ENCODE measurements at regions not wholly inside any gene's neighbourhood (a gene's known extent, or its start where the extent isn't known, plus 50 kb on each side); places are given as distances from the start of the nearest gene placed in this dataset.
A peak's percentile ranks its signal among the peaks of the same experiment; 100 is the strongest.

DNA sequence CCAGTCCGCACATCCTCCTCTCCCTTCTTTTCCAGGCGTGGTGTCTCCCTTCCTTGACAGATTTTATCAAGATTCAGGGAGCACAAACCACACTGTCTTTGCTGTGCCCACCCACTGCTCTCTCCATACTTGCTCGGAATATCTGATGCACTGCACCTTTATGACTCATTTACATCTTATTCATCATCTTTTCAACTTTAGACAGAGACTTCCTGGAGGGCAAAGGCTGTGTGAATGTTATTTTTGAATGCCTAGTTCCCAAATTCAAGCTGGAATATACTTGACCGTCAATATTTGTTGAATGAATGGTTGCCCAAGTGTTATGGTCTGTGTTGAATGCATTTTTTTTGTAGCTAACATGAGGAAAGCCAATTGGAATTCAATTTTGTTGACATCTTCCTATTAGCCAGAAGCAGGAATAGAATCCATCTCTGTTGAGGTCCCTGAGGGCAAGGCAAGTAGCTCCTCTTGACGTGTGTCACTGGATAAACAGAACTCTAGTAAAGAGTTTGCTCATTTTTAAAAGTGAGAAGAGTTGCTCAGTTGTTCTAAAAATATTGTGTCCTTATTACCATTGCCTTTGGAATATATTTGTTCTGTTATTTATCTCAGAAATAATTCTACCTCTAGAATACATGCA, 95.0 kb downstream of the KLF6 start:
- no peak for DNase-seq

GRCh38 chr10:3687510-3688081, 97.4 kb downstream of the KLF6 start:
- DNase-seq, result no peak

DNA sequence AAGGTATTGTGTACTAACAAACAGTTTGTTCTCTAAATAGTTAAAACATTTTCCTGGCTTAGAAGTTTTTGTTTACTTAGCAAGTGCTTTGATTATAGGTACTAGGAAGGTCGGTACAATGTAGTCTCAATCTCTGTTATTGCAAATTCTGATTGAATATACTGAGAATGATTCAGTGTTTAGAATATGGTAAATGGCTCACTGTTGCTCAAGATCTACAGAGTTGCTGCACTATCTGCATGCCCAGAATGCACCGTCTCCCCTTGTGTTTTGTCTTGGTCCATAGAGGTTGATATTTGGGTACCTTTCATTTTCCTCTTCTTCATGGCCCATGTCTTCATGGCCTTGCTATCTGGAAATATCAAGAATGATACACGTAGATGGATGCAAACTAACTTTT, 99.6 kb downstream of the KLF6 start:
- no peak for DNase-seq

DNA sequence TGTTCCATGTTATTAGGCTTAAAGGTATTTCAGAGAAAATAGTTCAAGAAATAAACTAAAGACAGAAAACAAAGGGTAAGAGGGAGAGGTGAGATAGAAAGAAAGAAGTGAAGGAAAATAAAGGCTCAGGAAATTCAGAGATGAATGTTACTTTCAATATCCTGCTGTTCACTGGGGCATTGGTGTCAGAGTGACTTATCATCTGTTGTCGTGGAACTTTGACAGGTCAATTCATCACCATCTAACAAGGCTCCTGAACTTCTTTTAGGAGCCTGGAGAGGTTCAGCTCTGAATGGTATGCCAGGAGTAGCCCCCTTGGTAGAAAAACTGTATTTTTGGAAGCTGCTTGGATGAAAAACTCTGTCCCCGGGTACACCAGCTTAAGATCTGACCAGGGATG, 100.1 kb downstream of the KLF6 start:
- no peak for DNase-seq

DNA sequence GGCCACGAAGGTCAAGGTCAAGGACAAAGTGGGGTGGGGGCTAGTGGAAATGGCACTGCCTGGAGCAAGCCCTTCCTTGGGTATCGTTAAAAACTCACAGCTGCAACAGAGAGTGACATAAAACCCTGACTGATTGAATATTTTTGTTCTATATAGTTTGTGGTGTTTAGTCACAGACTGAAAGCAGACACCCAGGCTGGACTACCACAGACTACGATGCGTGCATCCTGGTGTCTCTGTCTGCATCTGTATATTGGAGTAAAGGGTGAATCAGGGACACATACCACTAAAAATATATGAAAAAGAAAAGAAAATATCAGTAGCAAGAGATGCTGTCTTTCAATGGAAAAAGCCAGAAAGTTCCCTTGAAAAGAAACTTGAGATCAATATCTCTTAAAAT, 101.4 kb downstream of the KLF6 start:
- no peak for DNase-seq

- DNase-seq, result no peak
Observed at GRCh38 chr10:3682745-3683144, 102.3 kb downstream of the KLF6 start.

- no peak for DNase-seq
Observed at GRCh38 chr10:3681642-3682554, 103.1 kb downstream of the KLF6 start.

- DNase-seq, result no peak
Observed at GRCh38 chr10:3679950-3680629, 104.9 kb downstream of the KLF6 start.

GRCh38 chr10:3678629-3679227, 106.3 kb downstream of the KLF6 start:
- DNase-seq, result no peak

- no peak for DNase-seq
Observed at GRCh38 chr10:3676564-3676963, 108.4 kb downstream of the KLF6 start.

- no peak for DNase-seq
Observed at GRCh38 chr10:3672220-3672619, 112.8 kb downstream of the KLF6 start.

GRCh38 chr10:3671386-3671955, 113.5 kb downstream of the KLF6 start:
- no peak for DNase-seq

DNA sequence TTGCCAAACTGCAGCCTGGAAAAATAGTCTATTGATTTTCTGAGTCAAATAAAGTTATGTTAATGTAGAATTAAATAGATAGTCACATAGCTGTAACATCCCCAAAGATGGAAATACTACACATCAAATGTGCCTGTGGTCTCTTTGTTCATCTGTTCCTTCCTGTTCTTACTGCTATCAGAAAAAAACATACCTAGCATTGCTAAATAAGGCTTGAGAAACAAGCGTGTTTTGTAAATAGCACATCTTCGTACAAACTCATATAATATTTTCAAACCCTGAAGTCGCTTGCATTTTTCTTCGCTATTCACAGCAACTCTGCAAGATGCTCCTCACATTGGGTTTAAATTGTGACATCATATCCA, 116.1 kb downstream of the KLF6 start:
- DNase-seq, result no peak

DNA sequence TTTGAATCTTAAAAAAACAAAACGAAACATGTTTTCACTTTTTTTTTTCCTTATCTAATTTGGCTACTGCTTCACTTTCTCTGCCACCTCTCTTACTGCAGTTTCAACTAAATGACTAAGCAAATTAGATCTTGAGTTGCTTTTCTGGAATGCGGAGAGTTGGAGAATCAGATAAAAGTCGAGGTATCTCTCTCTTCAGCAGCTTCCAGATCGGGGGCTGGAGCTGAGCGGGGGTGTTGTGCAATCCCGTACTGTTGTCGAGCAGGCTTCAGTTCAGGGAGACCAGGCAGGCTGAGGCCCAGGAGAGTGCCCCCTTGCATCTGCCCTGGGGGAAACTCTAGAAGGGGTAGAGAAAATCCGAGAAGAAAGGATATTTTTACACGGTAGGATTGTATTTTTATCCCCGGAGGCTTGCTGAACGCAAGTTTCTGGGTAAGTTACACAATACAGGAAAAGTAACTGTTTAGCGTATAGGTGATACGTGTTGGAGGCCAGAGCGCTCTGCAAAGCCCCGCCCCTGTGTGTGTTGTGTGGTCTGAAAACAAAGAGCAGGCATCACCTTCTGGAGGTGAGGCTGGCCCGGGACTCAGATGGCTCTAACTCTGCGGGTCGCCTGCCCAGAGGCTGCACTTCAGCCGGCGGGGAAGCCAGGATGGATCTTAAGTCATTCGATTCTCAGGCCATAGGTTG, 116.6 kb downstream of the KLF6 start:
- DNase-seq, result peak; percentile 73

DNA sequence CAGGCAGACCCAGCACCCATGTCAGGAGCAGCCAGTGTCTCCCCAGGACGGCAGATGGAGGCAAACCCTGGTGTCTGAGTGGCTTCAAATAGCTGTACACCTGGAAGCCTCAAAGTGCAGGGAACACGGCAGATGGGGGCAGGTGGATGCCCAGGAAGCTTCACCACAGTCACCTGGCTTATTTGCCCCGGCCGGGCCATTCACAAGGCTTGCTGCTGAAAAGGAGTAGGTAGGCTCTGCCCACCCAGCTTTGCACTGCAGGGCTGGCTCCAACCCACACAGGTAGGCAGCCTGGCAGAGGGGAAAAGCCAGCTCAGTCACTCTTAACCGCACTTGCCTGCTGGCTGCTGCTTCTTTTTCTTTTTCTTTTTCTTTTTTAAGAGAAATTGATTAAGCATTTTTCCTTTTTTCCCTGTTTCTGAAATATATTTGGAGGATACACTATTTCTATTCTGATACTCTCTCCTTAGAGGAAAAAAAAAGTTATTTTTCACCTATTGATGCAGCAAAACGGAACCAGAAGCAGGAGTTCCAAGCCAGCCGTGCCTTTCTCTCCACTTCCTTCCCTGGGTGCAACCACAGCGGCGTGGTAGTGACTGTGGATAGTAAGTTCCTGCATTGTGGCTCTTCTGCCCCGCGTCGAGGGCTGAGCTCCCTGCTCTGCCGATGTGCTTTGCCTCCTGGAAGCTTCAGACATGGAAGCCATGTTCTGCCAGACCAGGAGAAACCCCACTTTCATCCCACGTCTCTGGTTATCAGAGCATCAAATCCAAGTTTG, 118.3 kb downstream of the KLF6 start:
- DNase-seq, result peak; percentile 51

GRCh38 chr10:3665316-3665908, 119.6 kb downstream of the KLF6 start:
- DNase-seq, result no peak

- no peak for DNase-seq
Observed at GRCh38 chr10:3662775-3663174, 122.2 kb downstream of the KLF6 start.

DNA sequence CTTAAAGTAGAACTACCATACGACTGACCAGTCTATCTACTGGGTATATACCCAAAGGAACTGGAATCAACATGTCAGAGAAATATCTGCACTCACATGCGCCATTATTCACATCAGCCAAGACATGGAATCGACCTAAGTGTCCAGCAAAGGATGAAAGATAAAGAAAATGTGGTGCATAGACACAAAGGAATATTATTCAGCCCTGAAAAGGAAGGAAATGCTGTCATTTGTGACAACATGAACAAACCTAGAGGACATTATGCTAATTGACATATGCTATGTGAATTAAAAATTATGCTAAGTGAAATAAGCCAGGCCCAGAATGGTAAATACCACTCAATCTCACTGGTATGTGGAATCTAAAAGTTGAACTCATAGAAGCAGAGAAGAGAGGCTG, 123.7 kb downstream of the KLF6 start:
- no peak for DNase-seq

- no peak for DNase-seq
Observed at GRCh38 chr10:3660753-3661152, 124.3 kb downstream of the KLF6 start.

DNA sequence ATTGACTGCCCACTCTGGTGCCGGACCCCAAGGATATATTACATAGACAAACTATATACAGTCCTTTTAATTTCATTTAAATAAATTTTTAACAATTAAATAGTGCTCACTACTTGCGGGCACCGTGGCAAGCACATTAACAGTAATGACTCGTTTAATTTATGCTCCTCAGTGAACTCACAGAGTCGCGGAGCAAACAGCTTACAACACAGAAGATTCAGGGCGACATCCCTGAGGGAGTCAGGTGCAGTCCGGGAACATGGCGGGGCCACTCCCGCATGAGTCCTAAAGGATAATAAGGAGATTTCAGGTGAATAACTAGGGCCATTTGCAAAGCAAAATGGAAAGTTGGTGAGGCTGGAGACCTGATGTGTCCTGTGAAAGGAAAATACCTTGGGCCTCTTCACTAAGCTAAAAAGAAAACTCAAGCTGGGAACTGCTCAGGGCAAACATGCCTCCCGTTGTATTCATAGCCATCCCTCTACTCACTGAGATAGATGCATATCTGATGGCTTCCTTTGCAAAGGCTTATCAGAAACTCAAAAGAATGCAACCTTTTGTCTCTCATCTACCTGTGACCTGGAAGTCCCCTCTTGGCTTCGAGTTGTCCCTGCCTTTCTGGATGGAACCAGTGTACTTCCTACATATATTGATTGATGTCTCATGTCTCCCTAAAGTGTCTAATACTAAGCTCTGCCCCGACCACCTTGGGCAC, 125.6 kb downstream of the KLF6 start:
- DNase-seq, result no peak
